H1 (cell line): ENCODE measurements at regions not wholly inside any gene's neighbourhood (a gene's known extent, or its start where the extent isn't known, plus 50 kb on each side); places are given as distances from the start of the nearest gene placed in this dataset.

Source experiments
- BACH1 ChIP-seq: IDR thresholded peaks from 2 replicates; pipeline ENCODE4 v1.6.1; 2012; ENCODE audit warnings: low read length, improper control_type of control experiment
- CBX8 ChIP-seq: fragments of 300-800, 300-1000 bp; sonication (generic); IDR thresholded peaks from 2 replicates; pipeline ENCODE4 v1.7.1; 2016; ENCODE audit warnings: low read depth, low read length, borderline replicate concordance
- CHD7 ChIP-seq: fragments of 300-600 bp; sonication (generic); IDR thresholded peaks from 2 replicates; pipeline ENCODE4 v1.7.1; 2012; ENCODE audit warnings: low read length, moderate library complexity, mild to moderate bottlenecking, inconsistent platforms; ENCODE audit not compliant: insufficient replicate concordance
- GTF2F1 ChIP-seq: IDR thresholded peaks from 2 replicates; pipeline ENCODE4 v1.6.1; 2012; ENCODE audit warnings: low read depth, low read length, improper control_type of control experiment, borderline replicate concordance
- MAX ChIP-seq: IDR thresholded peaks from 2 replicates; pipeline ENCODE4 v1.6.1; 2012; ENCODE audit warnings: inconsistent platforms
- NRF1 ChIP-seq: IDR thresholded peaks from 2 replicates; pipeline ENCODE4 v1.6.1; 2011; ENCODE audit warnings: mild to moderate bottlenecking, low read depth, low read length, improper control_type of control experiment
- POLR2A ChIP-seq, 2 experiments: IDR thresholded peaks; 1 replicate in 1 of 2; 2 replicates in 1 of 2; pipeline ENCODE4 v1.6.1; 2011; ENCODE audit warnings: low read depth in 2 of 2, low read length in 2 of 2, mild to moderate bottlenecking in 2 of 2; ENCODE audit errors: control extremely low read depth in 1 of 2
- RXRA ChIP-seq: IDR thresholded peaks from 2 replicates; pipeline ENCODE4 v1.6.1; 2011; ENCODE audit warnings: low read depth, mild to moderate bottlenecking, low read length, moderate library complexity; ENCODE audit not compliant: insufficient read depth
- SIN3A ChIP-seq, 2 experiments: IDR thresholded peaks in 1 of 2; conservative IDR thresholded peaks in 1 of 2; 2 replicates each; pipeline ENCODE4 v1.6.1; 2011 to 2012; ENCODE audit warnings: low read length in 2 of 2, improper control_type of control experiment in 1 of 2, low read depth in 1 of 2, mild to moderate bottlenecking in 1 of 2
- SRF ChIP-seq: IDR thresholded peaks from 2 replicates; pipeline ENCODE4 v1.6.1; 2011; ENCODE audit warnings: mild to moderate bottlenecking, low read depth, low read length, moderate library complexity
- TAF1 ChIP-seq: IDR thresholded peaks from 2 replicates; pipeline ENCODE4 v1.6.1; 2011; ENCODE audit warnings: mild to moderate bottlenecking, low read depth, low read length
- TEAD4 ChIP-seq: IDR thresholded peaks from 2 replicates; pipeline ENCODE4 v1.6.1; 2012; ENCODE audit warnings: low read depth, low read length, inconsistent platforms, mixed read lengths

- TF ChIP-seq CHD7, result no peak
- no peak for TF ChIP-seq NRF1
- TF ChIP-seq MAX, result no peak
- no peak for TF ChIP-seq RXRA
- no peak for TF ChIP-seq SRF
- TF ChIP-seq TEAD4, result no peak
- TF ChIP-seq SIN3A (conservative IDR thresholded peaks at IDR 0.05 in 1 of 2, IDR thresholded peaks at IDR 0.05 in 1 of 2; ENCODE audit: low read depth in 1 of 2, low read length in 2 of 2), result no peak
- no peak for TF ChIP-seq CBX8
- TF ChIP-seq TAF1, result no peak
- TF ChIP-seq POLR2A (IDR thresholded peaks at IDR 0.05; ENCODE audit: control extremely low read depth in 1 of 2, low read depth in 2 of 2, low read length in 2 of 2), result no peak
- TF ChIP-seq GTF2F1, result no peak
- no peak for TF ChIP-seq BACH1
Observed at GRCh38 chr3:110139048-110139447, 801.7 kb upstream of the DPPA4 start (continued).
